Body of pancreas (tissue), 4 donors: ENCODE measurements at regions not wholly inside any gene's neighbourhood (a gene's known extent, or its start where the extent isn't known, plus 50 kb on each side); places are given as distances from the start of the nearest gene placed in this dataset.
"Not testable (repeated sequence)": the region's sequence is repeated elsewhere in the genome, so short reads cannot be mapped to it uniquely, and the experiment has no call there.

Source experiments
- CTCF ChIP-seq, 7 experiments: fragments of 450-650 bp in 4 of 7; fragments of 200-600 bp in 3 of 7; sonication (generic) in 3 of 7; IDR thresholded peaks; one replicate each; pipeline ENCODE4 v1.5.1; 2016 to 2019; ENCODE audit warnings: antibody characterized with exemption in 7 of 7
- POLR2A ChIP-seq, 3 donors: fragments of 450-650 bp; IDR thresholded peaks; one replicate each; pipeline ENCODE4 v1.6.1; 2016; ENCODE audit warnings: antibody characterized with exemption in 3 of 3, mild to moderate bottlenecking in 2 of 3

- not testable (repeated sequence) for TF ChIP-seq POLR2A, CTCF (IDR thresholded peaks at IDR 0.05)
These were observed 1128.9 kb downstream of the GATA3 start for GRCh38 chr10:9183197-9183880.
